ENCODE measurements at regions not wholly inside any gene's neighbourhood (a gene's known extent, or its start where the extent isn't known, plus 50 kb on each side); places are given as distances from the start of the nearest gene placed in this dataset.

DNA sequence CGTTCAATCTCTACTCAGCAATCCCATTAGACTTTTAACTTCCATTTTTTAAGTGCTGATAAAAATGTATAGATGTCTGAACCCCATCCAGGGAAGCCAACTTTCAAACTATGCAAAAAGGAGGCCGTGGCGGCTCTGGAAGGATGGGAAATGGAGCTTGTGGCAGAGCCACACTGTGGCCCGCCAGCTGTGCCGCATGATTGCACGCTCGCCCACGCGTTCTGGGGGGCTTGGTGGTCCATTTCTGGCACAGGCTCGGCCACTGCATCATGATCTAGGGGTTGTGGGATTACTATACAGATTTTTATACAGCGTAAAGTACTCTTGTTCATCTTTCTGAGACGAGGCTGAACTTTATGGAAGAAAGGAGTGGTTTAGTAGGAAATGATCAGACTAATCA, 57.6 kb downstream of the FOXL1 start:
- TF ChIP-seq POLR2AphosphoS5 (IDR thresholded peaks at IDR 0.05; ENCODE audit: insufficient read depth in 1 of 2, low read depth in 1 of 2): no peak
- TF ChIP-seq, protein P1, sequence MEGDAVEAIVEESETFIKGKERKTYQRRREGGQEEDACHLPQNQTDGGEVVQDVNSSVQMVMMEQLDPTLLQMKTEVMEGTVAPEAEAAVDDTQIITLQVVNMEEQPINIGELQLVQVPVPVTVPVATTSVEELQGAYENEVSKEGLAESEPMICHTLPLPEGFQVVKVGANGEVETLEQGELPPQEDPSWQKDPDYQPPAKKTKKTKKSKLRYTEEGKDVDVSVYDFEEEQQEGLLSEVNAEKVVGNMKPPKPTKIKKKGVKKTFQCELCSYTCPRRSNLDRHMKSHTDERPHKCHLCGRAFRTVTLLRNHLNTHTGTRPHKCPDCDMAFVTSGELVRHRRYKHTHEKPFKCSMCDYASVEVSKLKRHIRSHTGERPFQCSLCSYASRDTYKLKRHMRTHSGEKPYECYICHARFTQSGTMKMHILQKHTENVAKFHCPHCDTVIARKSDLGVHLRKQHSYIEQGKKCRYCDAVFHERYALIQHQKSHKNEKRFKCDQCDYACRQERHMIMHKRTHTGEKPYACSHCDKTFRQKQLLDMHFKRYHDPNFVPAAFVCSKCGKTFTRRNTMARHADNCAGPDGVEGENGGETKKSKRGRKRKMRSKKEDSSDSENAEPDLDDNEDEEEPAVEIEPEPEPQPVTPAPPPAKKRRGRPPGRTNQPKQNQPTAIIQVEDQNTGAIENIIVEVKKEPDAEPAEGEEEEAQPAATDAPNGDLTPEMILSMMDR (IDR thresholded peaks at IDR 0.05): no peak

Data from vagina (tissue), 2 donors.